Spleen (tissue), 7 donors: ENCODE measurements at regions not wholly inside any gene's neighbourhood (a gene's known extent, or its start where the extent isn't known, plus 50 kb on each side); places are given as distances from the start of the nearest gene placed in this dataset.

Experiments used
- CTCF ChIP-seq, 11 experiments: fragments of 200-600 bp in 7 of 11; fragments of 450-650 bp in 4 of 11; sonication (generic) in 4 of 11; IDR thresholded peaks in 8 of 11; conservative IDR thresholded peaks in 3 of 11; 1 replicate in 7 of 11; 2 replicates in 4 of 11; pipeline versions ENCODE4 v1.4.0 to v1.8.0; 2016 to 2021; ENCODE audit warnings: antibody characterized with exemption in 11 of 11, inconsistent platforms in 4 of 11, mild to moderate bottlenecking in 1 of 11
- POLR2A ChIP-seq, 3 donors: fragments of 450-650 bp; IDR thresholded peaks; one replicate each; pipeline ENCODE4 v1.5.1; 2017; ENCODE audit warnings: antibody characterized with exemption in 3 of 3, mild to moderate bottlenecking in 1 of 3
- POLR2AphosphoS5 ChIP-seq, 3 donors: sonication (generic); formaldehyde crosslinking; IDR thresholded peaks; one replicate each; pipeline ENCODE4 v1.5.1; 2017; ENCODE audit warnings: antibody characterized with exemption in 3 of 3
- donor health status: DM: no; HTN: no; CAD: no; lungs with moderate emphysema.
- donor health status: DM: no; HTN: no; CAD: no.
- donor health status: DM: no; HTN: no; CAD: no.

GRCh38 chr7:81407094-81407493 is 362.8 kb downstream of the HGF start:
- TF ChIP-seq CTCF (IDR thresholded peaks at IDR 0.05 in 8 of 11, conservative IDR thresholded peaks at IDR 0.05 in 3 of 11) = no peak
- no peak for TF ChIP-seq POLR2A (IDR thresholded peaks at IDR 0.05)
- TF ChIP-seq POLR2AphosphoS5 (IDR thresholded peaks at IDR 0.05) = no peak
